Chondrocyte (in vitro differentiated cells): ENCODE measurements at regions not wholly inside any gene's neighbourhood (a gene's known extent, or its start where the extent isn't known, plus 50 kb on each side); places are given as distances from the start of the nearest gene placed in this dataset.

ENCODE experiments used
- DNase-seq: peaks from one replicate; pipeline ENCODE4 v3.0.0; 2021; ENCODE audit warnings: mixed read lengths, low spot score
- H3K27ac Mint-ChIP-seq: one replicate; pipeline ENCODE4 v1.8.0; 2021; ENCODE audit warnings: mild to moderate bottlenecking, moderate library complexity, mixed read lengths; ENCODE audit not compliant: unreplicated experiment
- H3K27me3 Mint-ChIP-seq: 2 replicates; pipeline ENCODE4 v1.8.0; 2021; ENCODE audit warnings: low read depth, mixed read lengths
- H3K36me3 Mint-ChIP-seq: 2 replicates; pipeline ENCODE4 v1.8.0; 2021; ENCODE audit warnings: low read depth, mixed read lengths
- H3K4me1 Mint-ChIP-seq: 2 replicates; pipeline ENCODE4 v1.8.0; 2021; ENCODE audit warnings: low read depth, mild to moderate bottlenecking, mixed read lengths
- H3K4me3 Mint-ChIP-seq: one replicate; pipeline ENCODE4 v1.8.0; 2021; ENCODE audit warnings: mild to moderate bottlenecking, moderate library complexity, mixed read lengths; ENCODE audit not compliant: unreplicated experiment
- H3K9me3 Mint-ChIP-seq: 2 replicates; pipeline ENCODE4 v1.8.0; 2021; ENCODE audit warnings: low read depth, mixed read lengths
- TF ChIP-seq, protein P1 (sequence below): fragments of 200-600 bp; sonication (generic); IDR thresholded peaks from 2 replicates; pipeline ENCODE4 v1.5.0; 2021; ENCODE audit warnings: antibody characterized with exemption, mild to moderate bottlenecking, moderate library complexity

DNA sequence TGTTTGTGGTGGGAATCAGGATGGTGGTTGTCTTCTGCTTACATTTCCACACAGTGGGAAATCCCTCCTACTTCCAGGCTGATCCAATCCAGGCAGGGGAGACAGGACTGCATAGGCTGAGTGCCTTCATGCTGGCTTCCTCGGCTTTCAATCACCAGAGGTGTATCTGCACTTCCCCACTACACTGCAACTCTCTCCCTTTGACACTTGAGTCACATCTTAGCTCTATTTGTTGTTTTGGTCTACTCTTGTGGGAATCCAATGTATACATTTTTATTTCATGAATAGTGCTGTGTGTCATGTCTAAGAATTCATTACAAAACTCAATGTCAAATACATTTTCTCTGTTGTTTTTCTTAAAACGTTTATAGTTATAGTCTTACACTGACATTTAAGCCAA, 735.6 kb downstream of the XPNPEP1 start:
- Mint-ChIP-seq H3K9me3 (peaks cover 41% of the 10 kb centered on the region), H3K4me1 (no peaks in the 10 kb centered on the region), H3K27me3 (no peaks in the 10 kb centered on the region), H3K4me3 (no peak overlapping the region), H3K27ac (no peak overlapping the region), H3K36me3 (no peaks in the 10 kb centered on the region)
- TF ChIP-seq, protein P1, sequence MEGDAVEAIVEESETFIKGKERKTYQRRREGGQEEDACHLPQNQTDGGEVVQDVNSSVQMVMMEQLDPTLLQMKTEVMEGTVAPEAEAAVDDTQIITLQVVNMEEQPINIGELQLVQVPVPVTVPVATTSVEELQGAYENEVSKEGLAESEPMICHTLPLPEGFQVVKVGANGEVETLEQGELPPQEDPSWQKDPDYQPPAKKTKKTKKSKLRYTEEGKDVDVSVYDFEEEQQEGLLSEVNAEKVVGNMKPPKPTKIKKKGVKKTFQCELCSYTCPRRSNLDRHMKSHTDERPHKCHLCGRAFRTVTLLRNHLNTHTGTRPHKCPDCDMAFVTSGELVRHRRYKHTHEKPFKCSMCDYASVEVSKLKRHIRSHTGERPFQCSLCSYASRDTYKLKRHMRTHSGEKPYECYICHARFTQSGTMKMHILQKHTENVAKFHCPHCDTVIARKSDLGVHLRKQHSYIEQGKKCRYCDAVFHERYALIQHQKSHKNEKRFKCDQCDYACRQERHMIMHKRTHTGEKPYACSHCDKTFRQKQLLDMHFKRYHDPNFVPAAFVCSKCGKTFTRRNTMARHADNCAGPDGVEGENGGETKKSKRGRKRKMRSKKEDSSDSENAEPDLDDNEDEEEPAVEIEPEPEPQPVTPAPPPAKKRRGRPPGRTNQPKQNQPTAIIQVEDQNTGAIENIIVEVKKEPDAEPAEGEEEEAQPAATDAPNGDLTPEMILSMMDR = no peak
- DNase-seq = no peak

DNA sequence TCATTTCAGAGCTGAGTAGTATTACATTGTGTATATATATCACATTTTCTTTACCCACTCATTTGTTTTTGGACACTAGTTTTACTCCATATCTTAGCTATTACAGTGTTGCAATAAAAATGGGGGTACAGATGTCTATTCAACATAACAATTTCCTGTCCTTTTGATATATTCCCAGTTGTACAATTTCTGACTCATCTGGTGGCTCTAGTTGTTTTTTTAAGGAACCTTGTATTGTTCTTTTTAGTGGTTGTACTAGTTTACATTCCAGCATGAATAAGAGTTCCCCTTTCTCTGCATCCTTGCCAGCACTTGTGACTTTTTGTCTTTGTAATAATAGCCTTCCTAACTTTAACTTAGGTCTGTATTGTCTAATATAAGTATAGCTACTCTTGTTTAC, 739.9 kb downstream of the XPNPEP1 start:
- H3K27ac Mint-ChIP-seq = no peak overlapping the region
- no peak overlapping the region for H3K4me3 Mint-ChIP-seq
- H3K36me3 Mint-ChIP-seq = no peaks in the 10 kb centered on the region
- peaks cover 29% of the 10 kb centered on the region for H3K9me3 Mint-ChIP-seq
- no peak for DNase-seq
- no peaks in the 10 kb centered on the region for H3K27me3 Mint-ChIP-seq
- TF ChIP-seq, protein P1 = no peak
- H3K4me1 Mint-ChIP-seq = no peaks in the 10 kb centered on the region

DNA sequence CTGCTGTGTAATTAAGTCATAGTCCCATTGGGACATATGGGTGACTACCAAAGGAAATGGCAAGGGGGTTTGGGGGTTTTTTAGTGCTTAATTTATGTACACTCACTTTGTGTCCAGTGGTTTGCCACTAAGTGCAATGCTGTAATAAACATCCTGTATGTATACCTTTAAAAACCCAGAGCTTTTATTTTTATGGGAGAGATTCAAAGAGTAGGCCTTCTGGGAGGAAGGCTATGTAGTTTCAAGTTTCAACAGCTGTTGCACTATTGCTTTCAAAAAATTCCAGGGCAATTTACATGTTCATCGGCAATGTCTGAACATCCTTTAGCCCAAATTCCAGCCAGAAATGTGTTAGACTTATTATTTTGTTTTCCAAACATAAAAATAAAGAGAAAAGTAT, 744.7 kb downstream of the XPNPEP1 start:
- Mint-ChIP-seq H3K36me3 (no peaks in the 10 kb centered on the region), H3K4me3 (no peak overlapping the region), H3K27ac (no peak overlapping the region), H3K9me3 (peaks cover 3% of the 10 kb centered on the region), H3K27me3 (no peaks in the 10 kb centered on the region), H3K4me1 (no peaks in the 10 kb centered on the region)
- no peak for DNase-seq
- TF ChIP-seq, protein P1 = no peak

DNA sequence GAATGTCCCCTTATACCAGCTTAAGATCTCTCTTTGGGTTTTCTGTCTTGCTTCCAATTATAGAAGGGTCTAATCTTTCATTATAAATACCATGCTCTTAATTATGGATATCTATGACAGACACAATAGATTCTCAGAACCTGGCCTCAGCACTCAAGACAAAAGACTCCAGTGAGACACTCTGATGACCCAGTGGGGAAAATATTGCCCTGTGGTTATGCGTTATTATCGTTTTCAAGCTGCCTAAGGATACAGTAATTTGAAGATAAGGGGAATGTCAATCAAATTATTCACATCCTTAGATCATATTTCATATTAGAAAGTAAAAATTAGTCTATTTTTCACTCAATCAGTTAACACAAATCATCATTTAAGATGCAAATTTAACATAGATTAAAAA, 748.8 kb downstream of the XPNPEP1 start:
- Mint-ChIP-seq H3K27me3 (no peaks in the 10 kb centered on the region), H3K4me3 (no peak overlapping the region)

DNA sequence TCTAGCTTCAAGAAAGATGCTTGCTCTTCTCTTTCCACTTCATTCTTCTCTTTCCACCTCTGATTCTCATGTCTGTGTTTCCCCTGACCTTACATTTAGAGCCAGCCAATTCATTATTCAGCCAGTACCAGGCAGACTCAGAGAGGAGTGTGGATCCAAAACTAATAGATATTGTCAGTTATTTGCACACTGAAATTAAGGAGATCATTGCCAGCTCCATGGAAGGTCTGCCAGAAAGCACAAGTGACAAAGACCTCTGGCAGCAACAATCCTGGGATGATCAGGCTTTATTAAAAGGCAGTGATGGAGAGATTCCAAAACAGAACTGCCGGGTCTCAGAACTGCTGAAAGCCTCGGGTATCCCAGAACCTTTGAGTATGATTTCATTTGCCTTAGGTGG, 749.4 kb downstream of the XPNPEP1 start:
- H3K27me3 Mint-ChIP-seq = no peaks in the 10 kb centered on the region
- DNase-seq = no peak
- no peaks in the 10 kb centered on the region for H3K36me3 Mint-ChIP-seq
- H3K4me1 Mint-ChIP-seq = no peaks in the 10 kb centered on the region
- H3K9me3 Mint-ChIP-seq = no peaks in the 10 kb centered on the region
- TF ChIP-seq, protein P1 = no peak
- H3K27ac Mint-ChIP-seq = no peak overlapping the region
- H3K4me3 Mint-ChIP-seq = no peak overlapping the region

More for the DNA sequence above, 748.8 kb downstream of the XPNPEP1 start:
- Mint-ChIP-seq H3K27ac (no peak overlapping the region), H3K36me3 (no peaks in the 10 kb centered on the region), H3K9me3 (no peaks in the 10 kb centered on the region), H3K4me1 (no peaks in the 10 kb centered on the region)
- DNase-seq = no peak
- TF ChIP-seq, protein P1 = no peak
